ENCODE measurements at regions not wholly inside any gene's neighbourhood (a gene's known extent, or its start where the extent isn't known, plus 50 kb on each side); places are given as distances from the start of the nearest gene placed in this dataset.

GRCh38 chr3:187966096-187966495, 187.9 kb upstream of the LPP start:
- H3K27me3 ChIP-seq (ENCODE audit: control insufficient read depth in 3 of 3, insufficient read depth in 3 of 3, low read length in 2 of 3), result no peaks in the 10 kb centered on the region
- TF ChIP-seq CTCF (IDR thresholded peaks at IDR 0.05; ENCODE audit: control extremely low read depth, extremely low read depth), result no peak
- DNase-seq, result no peak
- no peaks in the 10 kb centered on the region for H3K36me3 ChIP-seq (ENCODE audit: control insufficient read depth in 4 of 4, insufficient read depth in 4 of 4, low read length in 4 of 4)
- no peaks in the 10 kb centered on the region for H3K9me3 ChIP-seq (ENCODE audit: control insufficient read depth in 4 of 4, insufficient read depth in 3 of 4, low read length in 3 of 4)
- 56 to 74% methylated on average over 4 of the region's 4 CpGs for WGBS, 2 donors
- H3K27ac ChIP-seq (ENCODE audit: low read depth in 1 of 2, low read length in 1 of 2), result peak overlapping the region in 1 of 2 donors; percentile 3
- H3K9ac ChIP-seq (ENCODE audit: insufficient read depth in 1 of 2, low read length in 2 of 2), result no peak overlapping the region
- H3K4me1 ChIP-seq (ENCODE audit: control insufficient read depth in 5 of 5, insufficient read depth in 5 of 5, low read length in 5 of 5), result peaks cover 0 to 22% (median 9%) of the 10 kb centered on the region in 5 donors
- no peak overlapping the region for H3K4me3 ChIP-seq
- ATAC-seq (ENCODE audit: insufficient read depth, low FRiP score), result no peak

GRCh38 chr3:187966636-187967406, 187.1 kb upstream of the LPP start:
- Histone ChIP-seq H3K27me3 (ENCODE audit: control insufficient read depth in 3 of 3, insufficient read depth in 3 of 3, low read length in 2 of 3) (no peaks in the 10 kb centered on the region), H3K9me3 (ENCODE audit: control insufficient read depth in 4 of 4, insufficient read depth in 3 of 4, low read length in 3 of 4) (no peaks in the 10 kb centered on the region), H3K4me1 (ENCODE audit: control insufficient read depth in 5 of 5, insufficient read depth in 5 of 5, low read length in 5 of 5) (peaks cover 0 to 17% (median 9%) of the 10 kb centered on the region in 5 donors), H3K4me3 (no peak overlapping the region), H3K27ac (ENCODE audit: low read depth in 1 of 2, low read length in 1 of 2) (no peak overlapping the region), H3K36me3 (ENCODE audit: control insufficient read depth in 4 of 4, insufficient read depth in 4 of 4, low read length in 4 of 4) (no peaks in the 10 kb centered on the region), H3K9ac (ENCODE audit: insufficient read depth in 1 of 2, low read length in 2 of 2) (no peak overlapping the region)
- WGBS, 2 donors, result 48 to 58% methylated on average over 8 of the region's 8 CpGs
- DNase-seq (no peak), ATAC-seq (ENCODE audit: insufficient read depth, low FRiP score) (no peak)
- no peak for TF ChIP-seq CTCF (IDR thresholded peaks at IDR 0.05; ENCODE audit: control extremely low read depth, extremely low read depth)

GRCh38 chr3:187967993-187968392, 186.0 kb upstream of the LPP start:
- ATAC-seq (ENCODE audit: insufficient read depth, low FRiP score), result no peak
- no peak overlapping the region for H3K4me3 ChIP-seq
- H3K36me3 ChIP-seq (ENCODE audit: control insufficient read depth in 4 of 4, insufficient read depth in 4 of 4, low read length in 4 of 4), result no peaks in the 10 kb centered on the region
- H3K9me3 ChIP-seq (ENCODE audit: control insufficient read depth in 4 of 4, insufficient read depth in 3 of 4, low read length in 3 of 4), result no peaks in the 10 kb centered on the region
- TF ChIP-seq CTCF (IDR thresholded peaks at IDR 0.05; ENCODE audit: control extremely low read depth, extremely low read depth), result no peak
- WGBS, 2 donors, result 74 to 80% methylated on average over 5 of the region's 5 CpGs
- no peaks in the 10 kb centered on the region for H3K27me3 ChIP-seq (ENCODE audit: control insufficient read depth in 3 of 3, insufficient read depth in 3 of 3, low read length in 2 of 3)
- no peak overlapping the region for H3K9ac ChIP-seq (ENCODE audit: insufficient read depth in 1 of 2, low read length in 2 of 2)
- DNase-seq, result no peak
- H3K4me1 ChIP-seq (ENCODE audit: control insufficient read depth in 5 of 5, insufficient read depth in 5 of 5, low read length in 5 of 5), result peaks cover 0 to 13% (median 8%) of the 10 kb centered on the region in 5 donors
- H3K27ac ChIP-seq (ENCODE audit: low read depth in 1 of 2, low read length in 1 of 2), result no peak overlapping the region

All from lung (tissue), 11 donors.